ENCODE measurements at regions not wholly inside any gene's neighbourhood (a gene's known extent, or its start where the extent isn't known, plus 50 kb on each side); places are given as distances from the start of the nearest gene placed in this dataset.

GRCh38 chr7:112996331-112996871, 90.2 kb downstream of the GPR85 start:
- no peak overlapping the region for H3K27ac ChIP-seq
- H3K4me1 ChIP-seq (ENCODE audit: insufficient read depth), result no peaks in the 10 kb centered on the region
- H4K20me1 ChIP-seq (ENCODE audit: insufficient read depth, poor library complexity, severe bottlenecking), result no peaks in the 10 kb centered on the region
- no peaks in the 10 kb centered on the region for H3K79me2 ChIP-seq
- no peaks in the 10 kb centered on the region for H3K9me2 ChIP-seq (replicated peaks; ENCODE audit: insufficient read depth)
- H3K4me2 ChIP-seq, result no peak overlapping the region
- H2AFZ ChIP-seq, result no peak overlapping the region
- no peak overlapping the region for H3K4me3 ChIP-seq
- H3K27me3 ChIP-seq, result no peaks in the 10 kb centered on the region
- no peaks in the 10 kb centered on the region for H3K9me3 ChIP-seq (ENCODE audit: low read depth)
- no peaks in the 10 kb centered on the region for H3K36me3 ChIP-seq (replicated peaks; ENCODE audit: insufficient read depth, low read depth)
- no peak for DNase-seq (ENCODE audit: low spot score)
- TF ChIP-seq CTCF (IDR thresholded peaks at IDR 0.05; ENCODE audit: poor library complexity), result no peak
- TF ChIP-seq EZH2phosphoT487 (IDR thresholded peaks at IDR 0.05; ENCODE audit: low read depth, severe bottlenecking, unreplicated experiment), result no peak
- no peak for TF ChIP-seq EZH2 (IDR thresholded peaks at IDR 0.05; ENCODE audit: borderline replicate concordance)
- 89% methylated on average over 2 of the region's 2 CpGs for WGBS (ENCODE audit: low lambda C conversion rate, missing lambda C conversion rate)

- WGBS (ENCODE audit: low lambda C conversion rate, missing lambda C conversion rate), result 95% methylated on average over 3 of the region's 3 CpGs
- Histone ChIP-seq H3K36me3 (replicated peaks; ENCODE audit: insufficient read depth, low read depth) (no peaks in the 10 kb centered on the region), H3K27ac (no peak overlapping the region), H3K4me2 (no peak overlapping the region), H3K79me2 (no peaks in the 10 kb centered on the region), H3K9me3 (ENCODE audit: low read depth) (no peaks in the 10 kb centered on the region), H3K9me2 (replicated peaks; ENCODE audit: insufficient read depth) (no peaks in the 10 kb centered on the region), H3K27me3 (no peaks in the 10 kb centered on the region), H4K20me1 (ENCODE audit: insufficient read depth, poor library complexity, severe bottlenecking) (no peaks in the 10 kb centered on the region), H3K4me3 (no peak overlapping the region), H3K4me1 (ENCODE audit: insufficient read depth) (no peaks in the 10 kb centered on the region), H2AFZ (no peak overlapping the region)
- TF ChIP-seq EZH2 (IDR thresholded peaks at IDR 0.05; ENCODE audit: borderline replicate concordance), result no peak
- TF ChIP-seq EZH2phosphoT487 (IDR thresholded peaks at IDR 0.05; ENCODE audit: low read depth, severe bottlenecking, unreplicated experiment), result no peak
- TF ChIP-seq CTCF (IDR thresholded peaks at IDR 0.05; ENCODE audit: poor library complexity), result no peak
- no peak for DNase-seq (ENCODE audit: low spot score)
These were observed 91.4 kb downstream of the GPR85 start for GRCh38 chr7:112995059-112995824.

GRCh38 chr7:112994656-112995055, 92.0 kb downstream of the GPR85 start:
- Histone ChIP-seq H3K4me3 (no peak overlapping the region), H4K20me1 (ENCODE audit: insufficient read depth, poor library complexity, severe bottlenecking) (no peaks in the 10 kb centered on the region), H3K27ac (no peak overlapping the region), H3K79me2 (no peaks in the 10 kb centered on the region), H3K27me3 (no peaks in the 10 kb centered on the region), H3K36me3 (replicated peaks; ENCODE audit: insufficient read depth, low read depth) (no peaks in the 10 kb centered on the region), H3K9me2 (replicated peaks; ENCODE audit: insufficient read depth) (no peaks in the 10 kb centered on the region), H2AFZ (no peak overlapping the region), H3K4me1 (ENCODE audit: insufficient read depth) (no peaks in the 10 kb centered on the region), H3K9me3 (ENCODE audit: low read depth) (no peaks in the 10 kb centered on the region), H3K4me2 (no peak overlapping the region)
- WGBS (ENCODE audit: low lambda C conversion rate, missing lambda C conversion rate), result 94% methylated on average over 3 of the region's 3 CpGs
- DNase-seq (ENCODE audit: low spot score), result no peak
- TF ChIP-seq EZH2phosphoT487 (IDR thresholded peaks at IDR 0.05; ENCODE audit: low read depth, severe bottlenecking, unreplicated experiment), result no peak

GRCh38 chr7:112990624-112991023, 96.0 kb downstream of the GPR85 start:
- Histone ChIP-seq H3K4me2 (no peak overlapping the region), H3K4me3 (no peak overlapping the region), H4K20me1 (ENCODE audit: insufficient read depth, poor library complexity, severe bottlenecking) (no peaks in the 10 kb centered on the region), H3K27ac (no peak overlapping the region), H3K36me3 (replicated peaks; ENCODE audit: insufficient read depth, low read depth) (no peaks in the 10 kb centered on the region), H3K4me1 (ENCODE audit: insufficient read depth) (peaks cover 5% of the 10 kb centered on the region), H3K9me2 (replicated peaks; ENCODE audit: insufficient read depth) (no peaks in the 10 kb centered on the region), H3K27me3 (no peaks in the 10 kb centered on the region), H3K9me3 (ENCODE audit: low read depth) (no peaks in the 10 kb centered on the region), H3K79me2 (no peaks in the 10 kb centered on the region), H2AFZ (no peak overlapping the region)
- 73% methylated on average over 2 of the region's 2 CpGs for WGBS (ENCODE audit: low lambda C conversion rate, missing lambda C conversion rate)
- TF ChIP-seq CTCF (IDR thresholded peaks at IDR 0.05; ENCODE audit: poor library complexity) (no peak), EZH2phosphoT487 (IDR thresholded peaks at IDR 0.05; ENCODE audit: low read depth, severe bottlenecking, unreplicated experiment) (no peak), EZH2 (IDR thresholded peaks at IDR 0.05; ENCODE audit: borderline replicate concordance) (no peak)
- no peak for DNase-seq (ENCODE audit: low spot score)

Measured in hepatocyte (in vitro differentiated cells).